Islet precursor cell (in vitro differentiated cells): ENCODE measurements at regions not wholly inside any gene's neighbourhood (a gene's known extent, or its start where the extent isn't known, plus 50 kb on each side); places are given as distances from the start of the nearest gene placed in this dataset.
A peak's percentile ranks its signal among the peaks of the same experiment; 100 is the strongest.
"Not testable (repeated sequence)": the region's sequence is repeated elsewhere in the genome, so short reads cannot be mapped to it uniquely, and the experiment has no call there.

ENCODE experiments used
- DNase-seq: peaks from one replicate; pipeline ENCODE4 v3.0.0-alpha.2; 2018

- no peak for DNase-seq
These were observed 50.0 kb upstream of the EMX2 start for GRCh38 chr10:117492504-117492903.

DNA sequence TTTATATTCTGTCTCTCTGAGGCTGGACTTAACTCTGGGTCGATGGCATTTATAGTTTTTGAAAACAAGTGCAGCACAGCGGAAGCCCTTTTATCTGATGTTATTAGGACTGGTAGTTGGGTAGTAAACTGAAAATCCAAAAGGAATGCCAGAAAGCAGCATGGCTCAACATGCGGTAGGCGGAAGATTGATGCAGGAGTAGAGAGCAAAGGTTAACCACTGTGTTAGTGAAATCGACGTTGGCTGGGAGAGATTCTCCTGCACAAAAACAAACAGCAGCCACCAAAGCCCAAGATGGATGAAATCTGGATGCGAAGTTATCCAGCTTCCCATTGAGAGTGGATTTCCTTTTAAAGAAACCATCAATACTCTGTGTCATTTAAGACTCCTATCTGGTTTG is 54.5 kb upstream of the EMX2 start:
- no peak for DNase-seq

- no peak for DNase-seq
These were observed 55.9 kb upstream of the EMX2 start for GRCh38 chr10:117486606-117487005.

- DNase-seq: no peak
These were observed 59.4 kb upstream of the EMX2 start for GRCh38 chr10:117483056-117483590.

GRCh38 chr10:117481011-117481410 is 61.5 kb upstream of the EMX2 start:
- DNase-seq: not testable (repeated sequence)

DNA sequence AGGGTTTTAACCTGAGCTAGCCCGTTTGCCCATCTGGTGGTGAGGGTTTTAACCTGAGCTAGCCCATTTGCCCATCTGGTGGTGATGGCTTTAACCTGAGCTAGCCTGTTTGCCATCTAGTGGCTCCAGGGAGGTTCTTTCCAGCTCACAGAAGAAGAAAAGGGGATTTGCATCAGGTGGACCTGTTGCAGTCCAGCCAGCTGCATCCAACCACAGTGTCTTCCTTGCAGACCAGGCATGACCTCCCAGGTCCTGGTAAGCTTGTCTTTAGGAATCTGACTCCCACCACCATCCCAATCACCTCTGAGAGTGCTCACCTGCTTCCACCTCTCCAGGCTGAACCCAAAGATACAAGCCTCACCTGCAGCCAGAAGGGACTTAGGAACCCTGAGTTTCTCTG is 62.4 kb upstream of the EMX2 start:
- DNase-seq: no peak

GRCh38 chr10:117477961-117478670 is 64.4 kb upstream of the EMX2 start:
- peak; percentile 85 for DNase-seq

- no peak for DNase-seq
These were observed 65.2 kb upstream of the EMX2 start for GRCh38 chr10:117477211-117477947.

GRCh38 chr10:117476716-117477115 is 65.8 kb upstream of the EMX2 start:
- DNase-seq: no peak

GRCh38 chr10:117476281-117476680 is 66.3 kb upstream of the EMX2 start:
- no peak for DNase-seq

GRCh38 chr10:117472872-117473271 is 69.7 kb upstream of the EMX2 start:
- no peak for DNase-seq

GRCh38 chr10:117471344-117471874 is 71.1 kb upstream of the EMX2 start:
- no peak for DNase-seq

DNA sequence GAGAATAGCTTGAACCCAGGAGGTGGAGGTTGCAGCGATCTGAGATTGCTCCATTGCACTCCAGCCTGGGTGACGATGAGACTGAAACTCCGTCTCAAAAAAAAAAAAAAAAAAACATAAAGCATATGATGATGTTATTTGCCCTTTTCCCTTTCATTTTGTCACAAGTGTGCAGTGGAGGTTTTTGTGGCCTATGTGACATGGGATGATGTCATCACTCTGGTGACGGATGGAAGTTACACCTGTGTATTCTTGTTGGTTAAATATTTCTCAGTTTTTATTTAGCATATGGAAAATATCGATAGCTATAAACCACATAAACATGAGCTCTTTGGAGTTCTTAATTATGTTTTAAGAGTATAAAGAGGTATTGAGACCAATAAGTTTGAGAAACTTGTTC is 71.8 kb upstream of the EMX2 start:
- no peak for DNase-seq

GRCh38 chr10:117468665-117469064 is 73.9 kb upstream of the EMX2 start:
- DNase-seq: no peak

GRCh38 chr10:117464176-117464575 is 78.4 kb upstream of the EMX2 start:
- no peak for DNase-seq

GRCh38 chr10:117463545-117463920 is 79.0 kb upstream of the EMX2 start:
- no peak for DNase-seq

- DNase-seq: no peak
These were observed 79.6 kb upstream of the EMX2 start for GRCh38 chr10:117462816-117463544.

GRCh38 chr10:117462424-117462792 is 80.1 kb upstream of the EMX2 start:
- peak; percentile 67 for DNase-seq

- DNase-seq: peak; percentile 94
These were observed 80.7 kb upstream of the EMX2 start for GRCh38 chr10:117461766-117462423.

GRCh38 chr10:117460846-117461765 is 81.4 kb upstream of the EMX2 start:
- DNase-seq: no peak

- no peak for DNase-seq
These were observed 83.3 kb upstream of the PDZD8 start for GRCh38 chr10:117458571-117458970.

DNA sequence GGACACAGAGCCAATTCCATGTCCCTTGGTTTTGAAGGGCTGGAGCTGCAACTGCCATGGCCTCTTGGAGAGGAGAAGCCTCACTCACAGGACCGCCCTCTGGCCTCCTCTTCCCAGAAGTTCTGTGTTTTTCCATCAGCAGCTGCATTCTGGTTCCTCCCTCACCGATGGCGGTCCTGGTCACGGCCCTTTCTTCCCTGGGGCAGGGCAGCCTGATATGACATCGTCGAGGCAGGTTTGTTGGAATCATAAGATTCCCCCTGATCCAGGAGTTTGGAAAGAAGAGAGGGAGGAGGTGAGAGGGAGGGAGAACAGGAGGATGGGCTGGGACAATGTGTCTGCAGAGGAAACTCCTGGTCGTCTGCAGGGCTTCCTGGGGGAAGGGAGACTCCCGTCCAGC is 82.7 kb upstream of the PDZD8 start:
- DNase-seq: peak; percentile 61
